ENCODE measurements at regions not wholly inside any gene's neighbourhood (a gene's known extent, or its start where the extent isn't known, plus 50 kb on each side); places are given as distances from the start of the nearest gene placed in this dataset.

GRCh38 chr14:38047195-38047902 is 160.4 kb upstream of the SSTR1 start:
- TF ChIP-seq, protein P1, sequence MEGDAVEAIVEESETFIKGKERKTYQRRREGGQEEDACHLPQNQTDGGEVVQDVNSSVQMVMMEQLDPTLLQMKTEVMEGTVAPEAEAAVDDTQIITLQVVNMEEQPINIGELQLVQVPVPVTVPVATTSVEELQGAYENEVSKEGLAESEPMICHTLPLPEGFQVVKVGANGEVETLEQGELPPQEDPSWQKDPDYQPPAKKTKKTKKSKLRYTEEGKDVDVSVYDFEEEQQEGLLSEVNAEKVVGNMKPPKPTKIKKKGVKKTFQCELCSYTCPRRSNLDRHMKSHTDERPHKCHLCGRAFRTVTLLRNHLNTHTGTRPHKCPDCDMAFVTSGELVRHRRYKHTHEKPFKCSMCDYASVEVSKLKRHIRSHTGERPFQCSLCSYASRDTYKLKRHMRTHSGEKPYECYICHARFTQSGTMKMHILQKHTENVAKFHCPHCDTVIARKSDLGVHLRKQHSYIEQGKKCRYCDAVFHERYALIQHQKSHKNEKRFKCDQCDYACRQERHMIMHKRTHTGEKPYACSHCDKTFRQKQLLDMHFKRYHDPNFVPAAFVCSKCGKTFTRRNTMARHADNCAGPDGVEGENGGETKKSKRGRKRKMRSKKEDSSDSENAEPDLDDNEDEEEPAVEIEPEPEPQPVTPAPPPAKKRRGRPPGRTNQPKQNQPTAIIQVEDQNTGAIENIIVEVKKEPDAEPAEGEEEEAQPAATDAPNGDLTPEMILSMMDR (IDR thresholded peaks at IDR 0.05): no peak
- TF ChIP-seq POLR2A (IDR thresholded peaks at IDR 0.05): no peak
